ENCODE measurements at regions not wholly inside any gene's neighbourhood (a gene's known extent, or its start where the extent isn't known, plus 50 kb on each side); places are given as distances from the start of the nearest gene placed in this dataset.

DNA sequence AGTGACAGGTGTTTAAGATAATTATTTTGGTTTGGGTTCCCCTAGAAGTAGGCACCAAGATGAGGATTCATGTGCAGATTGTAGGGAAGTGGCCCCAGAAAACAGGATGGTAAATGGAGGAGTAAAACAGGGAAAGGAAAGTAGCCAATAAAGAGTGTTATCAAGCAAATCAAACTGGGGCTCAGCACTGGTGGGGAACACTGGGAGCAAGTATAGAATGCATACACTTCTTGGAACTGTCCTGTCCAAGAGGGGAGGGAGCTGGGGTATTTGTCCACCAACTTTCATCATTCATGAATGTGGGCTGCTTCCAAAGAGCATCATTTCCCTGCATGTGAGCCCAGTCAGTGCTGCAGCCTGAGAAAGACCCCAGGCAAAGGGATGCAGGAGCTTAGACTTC lies 215.7 kb upstream of the IRX5 start:
- Histone ChIP-seq H3K27me3 (ENCODE audit: control insufficient read depth in 2 of 2, insufficient read depth in 2 of 2, low read length in 2 of 2) (no peaks in the 10 kb centered on the region), H3K36me3 (ENCODE audit: control insufficient read depth in 2 of 2, insufficient read depth in 2 of 2, low read length in 2 of 2) (no peaks in the 10 kb centered on the region)

GRCh38 chr16:54712866-54713265 lies 217.8 kb upstream of the IRX5 start:
- no peak overlapping the region for H3K27ac ChIP-seq (ENCODE audit: low read depth in 2 of 2, low read length in 2 of 2)
- H3K9me3 ChIP-seq (ENCODE audit: control insufficient read depth in 2 of 2, low read length in 2 of 2), result no peaks in the 10 kb centered on the region
- no peaks in the 10 kb centered on the region for H3K4me1 ChIP-seq (ENCODE audit: control insufficient read depth in 2 of 2, insufficient read depth in 2 of 2, low read length in 2 of 2)
- no peak overlapping the region for H3K9ac ChIP-seq (ENCODE audit: low read depth in 1 of 2, low read length in 2 of 2)
- no peaks in the 10 kb centered on the region for H3K36me3 ChIP-seq (ENCODE audit: control insufficient read depth in 2 of 2, insufficient read depth in 2 of 2, low read length in 2 of 2)
- H3K4me3 ChIP-seq (ENCODE audit: low read length in 2 of 2), result no peak overlapping the region
- no peaks in the 10 kb centered on the region for H3K27me3 ChIP-seq (ENCODE audit: control insufficient read depth in 2 of 2, insufficient read depth in 2 of 2, low read length in 2 of 2)

More for the DNA sequence above, 215.7 kb upstream of the IRX5 start:
- Histone ChIP-seq H3K4me1 (ENCODE audit: control insufficient read depth in 2 of 2, insufficient read depth in 2 of 2, low read length in 2 of 2) (no peaks in the 10 kb centered on the region), H3K9ac (ENCODE audit: low read depth in 1 of 2, low read length in 2 of 2) (no peak overlapping the region), H3K27ac (ENCODE audit: low read depth in 2 of 2, low read length in 2 of 2) (no peak overlapping the region), H3K9me3 (ENCODE audit: control insufficient read depth in 2 of 2, low read length in 2 of 2) (no peaks in the 10 kb centered on the region), H3K4me3 (ENCODE audit: low read length in 2 of 2) (no peak overlapping the region)

DNA sequence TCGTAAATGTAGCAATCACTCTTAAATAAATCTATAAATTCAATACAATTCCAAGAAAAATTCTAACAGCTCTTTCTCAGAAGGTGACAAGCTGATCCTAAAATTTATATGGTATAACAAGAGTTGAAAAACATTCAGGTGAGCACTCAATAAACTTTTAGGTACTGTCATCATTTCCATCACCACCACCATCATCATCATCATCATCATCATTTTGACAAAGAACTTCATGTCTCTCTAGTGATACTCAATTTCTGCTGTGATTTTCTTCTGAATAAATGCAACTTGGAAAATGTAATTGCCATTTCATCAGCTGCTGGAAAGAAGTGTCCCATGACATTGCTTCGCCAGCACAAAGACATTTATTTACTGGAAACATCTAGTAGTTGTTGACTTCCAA lies 222.9 kb upstream of the IRX5 start:
- H3K4me1 ChIP-seq (ENCODE audit: control insufficient read depth in 2 of 2, insufficient read depth in 2 of 2, low read length in 2 of 2), result no peaks in the 10 kb centered on the region
- H3K4me3 ChIP-seq (ENCODE audit: low read length in 2 of 2), result no peak overlapping the region
- H3K9ac ChIP-seq (ENCODE audit: low read depth in 1 of 2, low read length in 2 of 2), result no peak overlapping the region
- no peaks in the 10 kb centered on the region for H3K9me3 ChIP-seq (ENCODE audit: control insufficient read depth in 2 of 2, low read length in 2 of 2)
- H3K36me3 ChIP-seq (ENCODE audit: control insufficient read depth in 2 of 2, insufficient read depth in 2 of 2, low read length in 2 of 2), result no peaks in the 10 kb centered on the region
- H3K27me3 ChIP-seq (ENCODE audit: control insufficient read depth in 2 of 2, insufficient read depth in 2 of 2, low read length in 2 of 2), result no peaks in the 10 kb centered on the region
- no peak overlapping the region for H3K27ac ChIP-seq (ENCODE audit: low read depth in 2 of 2, low read length in 2 of 2)

DNA sequence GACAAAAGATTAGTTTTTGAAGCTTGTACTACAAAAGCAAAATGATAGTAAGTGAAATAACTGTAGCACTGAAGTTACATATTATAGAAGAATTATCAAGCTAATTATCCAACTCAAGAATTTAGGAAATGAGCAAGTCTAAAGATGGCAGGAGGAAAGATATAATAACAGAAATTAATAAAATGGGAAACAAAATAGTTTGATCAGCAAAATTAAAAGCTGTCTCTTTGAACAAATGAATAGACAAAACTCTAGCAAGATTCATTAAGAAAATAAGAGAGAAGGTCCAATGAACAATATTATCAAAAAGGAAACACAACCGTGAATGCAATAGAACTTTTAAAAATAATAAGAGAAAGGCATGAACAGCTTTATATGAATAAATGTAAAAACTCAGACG lies 224.3 kb upstream of the IRX5 start:
- Histone ChIP-seq H3K4me3 (ENCODE audit: low read length in 2 of 2) (no peak overlapping the region), H3K27ac (ENCODE audit: low read depth in 2 of 2, low read length in 2 of 2) (no peak overlapping the region), H3K9ac (ENCODE audit: low read depth in 1 of 2, low read length in 2 of 2) (no peak overlapping the region), H3K27me3 (ENCODE audit: control insufficient read depth in 2 of 2, insufficient read depth in 2 of 2, low read length in 2 of 2) (no peaks in the 10 kb centered on the region), H3K36me3 (ENCODE audit: control insufficient read depth in 2 of 2, insufficient read depth in 2 of 2, low read length in 2 of 2) (no peaks in the 10 kb centered on the region), H3K9me3 (ENCODE audit: control insufficient read depth in 2 of 2, low read length in 2 of 2) (no peaks in the 10 kb centered on the region), H3K4me1 (ENCODE audit: control insufficient read depth in 2 of 2, insufficient read depth in 2 of 2, low read length in 2 of 2) (no peaks in the 10 kb centered on the region)

GRCh38 chr16:54703339-54703738 lies 227.3 kb upstream of the IRX5 start:
- Histone ChIP-seq H3K36me3 (ENCODE audit: control insufficient read depth in 2 of 2, insufficient read depth in 2 of 2, low read length in 2 of 2) (no peaks in the 10 kb centered on the region), H3K4me1 (ENCODE audit: control insufficient read depth in 2 of 2, insufficient read depth in 2 of 2, low read length in 2 of 2) (no peaks in the 10 kb centered on the region), H3K27me3 (ENCODE audit: control insufficient read depth in 2 of 2, insufficient read depth in 2 of 2, low read length in 2 of 2) (no peaks in the 10 kb centered on the region), H3K4me3 (ENCODE audit: low read length in 2 of 2) (no peak overlapping the region), H3K9ac (ENCODE audit: low read depth in 1 of 2, low read length in 2 of 2) (no peak overlapping the region), H3K27ac (ENCODE audit: low read depth in 2 of 2, low read length in 2 of 2) (no peak overlapping the region), H3K9me3 (ENCODE audit: control insufficient read depth in 2 of 2, low read length in 2 of 2) (no peaks in the 10 kb centered on the region)

DNA sequence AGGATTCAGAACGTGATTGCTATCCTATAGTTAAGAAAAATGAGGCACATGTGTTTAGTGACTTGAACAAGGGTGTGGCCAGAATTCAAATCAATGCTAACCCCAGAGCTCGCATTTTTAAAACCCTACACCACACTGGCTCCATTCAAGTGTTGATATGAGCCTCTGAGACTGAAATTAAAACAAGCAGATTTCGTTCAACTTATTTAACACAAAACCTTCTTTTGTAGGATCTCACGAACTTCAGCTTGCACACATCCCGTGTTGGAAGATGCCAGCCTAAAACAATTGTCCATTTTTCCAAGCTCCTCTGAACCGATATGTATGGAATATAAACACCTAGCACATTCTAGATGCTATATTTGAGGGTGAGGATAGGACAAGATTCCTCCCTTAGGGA lies 231.0 kb upstream of the IRX5 start:
- Histone ChIP-seq H3K27me3 (ENCODE audit: control insufficient read depth in 2 of 2, insufficient read depth in 2 of 2, low read length in 2 of 2) (no peaks in the 10 kb centered on the region), H3K4me1 (ENCODE audit: control insufficient read depth in 2 of 2, insufficient read depth in 2 of 2, low read length in 2 of 2) (no peaks in the 10 kb centered on the region)

DNA sequence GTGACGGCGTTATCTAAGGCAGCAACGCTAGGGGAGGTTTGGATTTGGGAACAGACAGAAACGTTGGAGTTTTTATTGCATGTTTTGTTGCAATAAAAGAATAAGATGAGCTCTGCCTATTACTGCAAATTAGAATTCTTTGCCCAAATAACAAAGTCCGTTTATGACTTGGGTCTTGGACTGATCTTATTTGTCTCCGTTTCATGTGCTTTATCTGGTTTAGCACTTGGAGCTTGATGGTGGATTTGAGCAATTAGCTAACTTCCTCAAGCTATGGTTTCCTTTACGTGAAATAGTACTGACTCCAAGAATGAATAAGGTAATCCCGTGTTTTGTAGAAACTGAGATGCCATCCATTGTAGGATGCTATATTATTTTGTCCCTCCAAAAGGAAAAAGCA lies 233.0 kb upstream of the IRX5 start:
- H3K9ac ChIP-seq (ENCODE audit: low read depth in 1 of 2, low read length in 2 of 2), result no peak overlapping the region
- H3K9me3 ChIP-seq (ENCODE audit: control insufficient read depth in 2 of 2, low read length in 2 of 2), result no peaks in the 10 kb centered on the region
- no peak overlapping the region for H3K4me3 ChIP-seq (ENCODE audit: low read length in 2 of 2)
- H3K27me3 ChIP-seq (ENCODE audit: control insufficient read depth in 2 of 2, insufficient read depth in 2 of 2, low read length in 2 of 2), result no peaks in the 10 kb centered on the region
- H3K27ac ChIP-seq (ENCODE audit: low read depth in 2 of 2, low read length in 2 of 2), result no peak overlapping the region
- no peaks in the 10 kb centered on the region for H3K36me3 ChIP-seq (ENCODE audit: control insufficient read depth in 2 of 2, insufficient read depth in 2 of 2, low read length in 2 of 2)
- no peaks in the 10 kb centered on the region for H3K4me1 ChIP-seq (ENCODE audit: control insufficient read depth in 2 of 2, insufficient read depth in 2 of 2, low read length in 2 of 2)

More for the DNA sequence above, 231.0 kb upstream of the IRX5 start:
- Histone ChIP-seq H3K27ac (ENCODE audit: low read depth in 2 of 2, low read length in 2 of 2) (no peak overlapping the region), H3K4me3 (ENCODE audit: low read length in 2 of 2) (no peak overlapping the region), H3K36me3 (ENCODE audit: control insufficient read depth in 2 of 2, insufficient read depth in 2 of 2, low read length in 2 of 2) (no peaks in the 10 kb centered on the region), H3K9me3 (ENCODE audit: control insufficient read depth in 2 of 2, low read length in 2 of 2) (no peaks in the 10 kb centered on the region), H3K9ac (ENCODE audit: low read depth in 1 of 2, low read length in 2 of 2) (no peak overlapping the region)

DNA sequence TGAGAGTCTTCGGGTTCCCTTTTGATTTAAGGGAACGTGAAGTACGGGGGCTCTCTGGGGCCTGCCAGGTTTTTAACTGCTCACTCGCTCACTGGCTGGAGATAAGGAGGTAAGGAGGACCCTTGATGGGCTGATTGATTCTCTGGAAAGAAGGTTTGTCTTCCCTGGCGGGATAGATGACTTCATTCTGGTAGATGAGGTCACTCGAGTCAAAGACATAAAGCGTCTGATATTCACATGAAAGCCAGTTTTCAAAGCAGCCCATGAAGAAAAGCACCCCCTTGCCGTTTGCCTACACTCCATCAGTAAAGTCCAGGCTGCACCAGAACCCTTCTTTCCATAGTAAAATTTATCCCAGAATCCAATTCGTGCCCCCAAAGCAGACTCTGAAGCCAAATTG lies 233.7 kb upstream of the IRX5 start:
- H3K4me3 ChIP-seq (ENCODE audit: low read length in 2 of 2), result no peak overlapping the region
- H3K9ac ChIP-seq (ENCODE audit: low read depth in 1 of 2, low read length in 2 of 2), result no peak overlapping the region
- no peak overlapping the region for H3K27ac ChIP-seq (ENCODE audit: low read depth in 2 of 2, low read length in 2 of 2)
- H3K4me1 ChIP-seq (ENCODE audit: control insufficient read depth in 2 of 2, insufficient read depth in 2 of 2, low read length in 2 of 2), result no peaks in the 10 kb centered on the region
- H3K36me3 ChIP-seq (ENCODE audit: control insufficient read depth in 2 of 2, insufficient read depth in 2 of 2, low read length in 2 of 2), result no peaks in the 10 kb centered on the region
- no peaks in the 10 kb centered on the region for H3K27me3 ChIP-seq (ENCODE audit: control insufficient read depth in 2 of 2, insufficient read depth in 2 of 2, low read length in 2 of 2)
- no peaks in the 10 kb centered on the region for H3K9me3 ChIP-seq (ENCODE audit: control insufficient read depth in 2 of 2, low read length in 2 of 2)

GRCh38 chr16:54696522-54696921 lies 234.1 kb upstream of the IRX5 start:
- Histone ChIP-seq H3K4me1 (ENCODE audit: control insufficient read depth in 2 of 2, insufficient read depth in 2 of 2, low read length in 2 of 2) (no peaks in the 10 kb centered on the region), H3K27ac (ENCODE audit: low read depth in 2 of 2, low read length in 2 of 2) (no peak overlapping the region), H3K27me3 (ENCODE audit: control insufficient read depth in 2 of 2, insufficient read depth in 2 of 2, low read length in 2 of 2) (no peaks in the 10 kb centered on the region), H3K36me3 (ENCODE audit: control insufficient read depth in 2 of 2, insufficient read depth in 2 of 2, low read length in 2 of 2) (no peaks in the 10 kb centered on the region), H3K9me3 (ENCODE audit: control insufficient read depth in 2 of 2, low read length in 2 of 2) (no peaks in the 10 kb centered on the region), H3K9ac (ENCODE audit: low read depth in 1 of 2, low read length in 2 of 2) (no peak overlapping the region), H3K4me3 (ENCODE audit: low read length in 2 of 2) (no peak overlapping the region)

- H3K9me3 ChIP-seq (ENCODE audit: control insufficient read depth in 2 of 2, low read length in 2 of 2), result no peaks in the 10 kb centered on the region
- H3K36me3 ChIP-seq (ENCODE audit: control insufficient read depth in 2 of 2, insufficient read depth in 2 of 2, low read length in 2 of 2), result no peaks in the 10 kb centered on the region
- no peak overlapping the region for H3K9ac ChIP-seq (ENCODE audit: low read depth in 1 of 2, low read length in 2 of 2)
- H3K4me3 ChIP-seq (ENCODE audit: low read length in 2 of 2), result no peak overlapping the region
- H3K27ac ChIP-seq (ENCODE audit: low read depth in 2 of 2, low read length in 2 of 2), result no peak overlapping the region
- H3K4me1 ChIP-seq (ENCODE audit: control insufficient read depth in 2 of 2, insufficient read depth in 2 of 2, low read length in 2 of 2), result no peaks in the 10 kb centered on the region
- no peaks in the 10 kb centered on the region for H3K27me3 ChIP-seq (ENCODE audit: control insufficient read depth in 2 of 2, insufficient read depth in 2 of 2, low read length in 2 of 2)
Observed at GRCh38 chr16:54694651-54695050, 236.0 kb upstream of the IRX5 start.

DNA sequence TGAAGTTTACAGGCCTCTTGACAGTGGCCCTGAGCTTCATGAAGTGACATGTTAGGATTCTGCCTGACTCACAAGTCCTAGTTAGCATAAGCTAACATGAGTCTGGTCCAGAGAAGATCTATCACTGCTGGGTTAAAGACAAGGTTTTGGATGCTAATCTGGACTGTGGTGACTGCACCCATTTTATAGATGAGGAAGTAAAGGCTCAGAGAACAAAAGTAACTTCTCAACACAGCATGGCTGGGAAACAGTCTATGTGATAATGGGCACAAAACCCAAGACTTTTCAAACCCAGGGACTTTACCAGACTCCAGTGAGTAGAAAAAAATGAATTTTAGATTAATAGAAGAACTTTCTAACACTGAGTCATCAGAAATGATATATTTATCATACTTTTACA lies 236.8 kb upstream of the IRX5 start:
- Histone ChIP-seq H3K27me3 (ENCODE audit: control insufficient read depth in 2 of 2, insufficient read depth in 2 of 2, low read length in 2 of 2) (no peaks in the 10 kb centered on the region), H3K27ac (ENCODE audit: low read depth in 2 of 2, low read length in 2 of 2) (no peak overlapping the region), H3K9me3 (ENCODE audit: control insufficient read depth in 2 of 2, low read length in 2 of 2) (no peaks in the 10 kb centered on the region), H3K4me1 (ENCODE audit: control insufficient read depth in 2 of 2, insufficient read depth in 2 of 2, low read length in 2 of 2) (no peaks in the 10 kb centered on the region), H3K36me3 (ENCODE audit: control insufficient read depth in 2 of 2, insufficient read depth in 2 of 2, low read length in 2 of 2) (no peaks in the 10 kb centered on the region), H3K9ac (ENCODE audit: low read depth in 1 of 2, low read length in 2 of 2) (no peak overlapping the region), H3K4me3 (ENCODE audit: low read length in 2 of 2) (no peak overlapping the region)
